ENCODE measurements at regions not wholly inside any gene's neighbourhood (a gene's known extent, or its start where the extent isn't known, plus 50 kb on each side); places are given as distances from the start of the nearest gene placed in this dataset.

- TF ChIP-seq TAF7 (optimal IDR thresholded peaks at IDR 0.05; ENCODE audit: borderline replicate concordance, low read depth, low read length) = no peak
- no peak for TF ChIP-seq RBBP5 (IDR thresholded peaks at IDR 0.05; ENCODE audit: borderline replicate concordance, low read depth, low read length)
- no peak for TF ChIP-seq CHD7 (IDR thresholded peaks at IDR 0.05; ENCODE audit: insufficient replicate concordance, low read length)
- TF ChIP-seq MAFK (IDR thresholded peaks at IDR 0.05; ENCODE audit: low read depth, low read length) = no peak
- no peak for TF ChIP-seq SIRT6 (IDR thresholded peaks at IDR 0.05; ENCODE audit: low read length)
- TF ChIP-seq EGR1 (IDR thresholded peaks at IDR 0.05; ENCODE audit: borderline replicate concordance, low read depth, low read length) = no peak
- TF ChIP-seq KDM1A (IDR thresholded peaks at IDR 0.05; ENCODE audit: borderline replicate concordance, low read length) = no peak
Observed at GRCh38 chr1:95604771-95605170, 370.8 kb downstream of the RWDD3 start (continued).

Measured in H1 (cell line).